GM21576 (cell line): ENCODE measurements at regions not wholly inside any gene's neighbourhood (a gene's known extent, or its start where the extent isn't known, plus 50 kb on each side); places are given as distances from the start of the nearest gene placed in this dataset.

ENCODE experiments used
- ATAC-seq: cut with Tn5 transposase; IDR thresholded peaks from one replicate; pipeline ENCODE4 v1.9.1; 2021; ENCODE audit warnings: mild to moderate bottlenecking, moderate library complexity; ENCODE audit not compliant: unreplicated experiment

GRCh38 chr21:27265949-27266348, 299.1 kb upstream of the ADAMTS5 start:
- no peak for ATAC-seq

DNA sequence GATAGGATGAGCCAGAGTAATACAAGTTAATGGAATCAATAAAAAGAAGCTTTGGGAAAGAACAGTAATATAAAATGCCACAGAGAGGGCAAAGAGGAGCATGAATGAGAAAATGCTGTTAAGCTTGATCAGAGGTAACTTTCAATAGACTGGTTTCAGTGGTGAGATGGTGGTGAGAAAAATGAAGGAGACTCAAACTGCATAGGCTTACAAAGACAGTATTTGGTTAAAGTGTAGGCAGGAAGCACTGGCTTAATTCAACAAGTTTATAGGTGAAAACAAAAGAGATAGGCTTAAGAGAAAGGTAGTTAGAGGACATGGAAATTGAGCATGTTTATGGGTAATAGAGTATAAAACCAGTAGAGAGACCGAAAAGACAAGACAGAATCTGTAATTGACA, 298.6 kb upstream of the ADAMTS5 start:
- ATAC-seq: no peak

- ATAC-seq: no peak
Observed at GRCh38 chr21:27261676-27262075, 294.8 kb upstream of the ADAMTS5 start.

GRCh38 chr21:27260728-27261127, 293.8 kb upstream of the ADAMTS5 start:
- ATAC-seq: no peak

DNA sequence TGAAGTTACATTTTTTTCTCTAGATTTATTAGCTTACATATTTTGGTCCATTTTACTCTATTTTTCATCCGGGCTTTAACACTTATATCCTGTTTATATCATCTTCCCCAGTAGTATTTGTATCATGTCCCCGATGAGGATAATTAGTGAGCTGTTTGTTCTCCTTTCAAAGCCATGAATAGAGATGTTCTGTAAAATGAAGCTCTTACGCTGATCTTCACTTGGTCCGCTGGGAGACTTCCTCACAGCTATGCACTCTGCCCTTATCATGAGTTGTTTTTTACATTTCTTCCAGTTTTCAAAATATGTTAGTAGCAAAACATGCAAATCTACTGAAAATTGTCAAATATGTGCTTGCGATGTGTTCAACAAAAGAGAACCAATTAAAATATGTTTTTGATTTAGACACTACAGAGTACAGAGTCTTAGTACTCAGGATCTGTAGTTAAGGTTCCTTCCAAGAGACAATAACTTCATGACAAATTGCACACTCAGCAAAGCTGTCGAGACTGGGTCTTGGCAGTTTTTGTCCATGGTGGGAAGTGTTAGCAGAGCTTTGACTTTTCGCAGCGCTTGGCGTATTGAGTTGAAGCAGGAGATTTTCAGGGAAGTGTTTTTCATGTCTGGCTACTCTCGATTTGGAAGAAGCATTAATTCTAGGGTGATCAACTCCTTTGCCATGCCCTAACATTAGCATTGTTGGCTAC, 292.0 kb upstream of the ADAMTS5 start:
- no peak for ATAC-seq

DNA sequence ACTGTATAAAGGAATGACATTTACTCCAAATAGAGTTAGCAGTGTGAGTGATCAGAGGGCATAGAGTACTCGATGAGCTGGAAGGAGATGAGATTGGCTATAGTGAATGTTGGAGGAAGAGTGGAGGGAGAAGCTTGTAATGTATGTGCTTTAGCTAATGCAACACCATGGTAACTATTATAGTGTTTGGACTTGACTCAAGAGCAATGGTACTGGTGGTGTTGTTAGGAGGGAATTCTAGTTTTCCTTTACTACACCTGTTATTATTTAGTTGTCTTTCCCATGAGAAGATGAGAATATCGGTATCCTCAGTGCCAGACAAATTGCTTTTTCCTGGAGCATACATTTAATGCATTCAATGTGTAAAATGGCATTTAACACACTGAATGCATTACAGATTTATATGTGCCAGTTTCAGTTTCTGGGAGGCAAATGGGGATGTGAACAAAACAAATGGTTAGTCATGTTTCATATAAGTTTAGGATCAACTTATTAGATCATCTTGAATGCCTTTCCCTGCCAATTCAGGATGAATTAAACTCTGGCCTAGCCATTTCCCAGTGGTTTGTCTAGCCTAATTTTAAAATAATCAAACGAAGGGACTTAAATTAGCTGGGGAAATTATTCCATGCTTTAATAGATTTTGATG, 291.1 kb upstream of the ADAMTS5 start:
- no peak for ATAC-seq

GRCh38 chr21:27257226-27257625, 290.3 kb upstream of the ADAMTS5 start:
- ATAC-seq: no peak

DNA sequence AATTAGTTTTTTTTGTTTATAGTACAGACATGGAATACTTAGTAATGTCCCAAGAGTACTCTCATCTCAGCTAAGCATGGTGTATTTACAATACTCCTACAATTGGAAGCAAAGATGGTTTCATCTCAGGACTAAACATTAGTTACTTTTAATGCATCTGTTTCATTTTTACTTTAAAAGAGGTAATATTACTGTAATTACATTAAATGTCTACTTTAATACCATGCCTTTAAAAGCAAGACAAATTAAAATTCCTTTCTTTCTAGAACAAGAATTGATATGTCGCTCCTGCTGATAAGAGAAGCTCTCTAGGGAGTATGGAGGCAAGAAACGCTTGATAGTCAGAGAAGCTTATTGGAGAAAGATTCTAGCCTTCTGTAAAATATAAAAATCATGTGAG, 284.9 kb upstream of the ADAMTS5 start:
- no peak for ATAC-seq

GRCh38 chr21:27250366-27250765, 283.5 kb upstream of the ADAMTS5 start:
- no peak for ATAC-seq

- ATAC-seq: no peak
Observed at GRCh38 chr21:27248814-27249213, 281.9 kb upstream of the ADAMTS5 start.

GRCh38 chr21:27246741-27247140, 279.9 kb upstream of the ADAMTS5 start:
- ATAC-seq: no peak

- ATAC-seq: no peak
Observed at GRCh38 chr21:27244776-27245175, 277.9 kb upstream of the ADAMTS5 start.

DNA sequence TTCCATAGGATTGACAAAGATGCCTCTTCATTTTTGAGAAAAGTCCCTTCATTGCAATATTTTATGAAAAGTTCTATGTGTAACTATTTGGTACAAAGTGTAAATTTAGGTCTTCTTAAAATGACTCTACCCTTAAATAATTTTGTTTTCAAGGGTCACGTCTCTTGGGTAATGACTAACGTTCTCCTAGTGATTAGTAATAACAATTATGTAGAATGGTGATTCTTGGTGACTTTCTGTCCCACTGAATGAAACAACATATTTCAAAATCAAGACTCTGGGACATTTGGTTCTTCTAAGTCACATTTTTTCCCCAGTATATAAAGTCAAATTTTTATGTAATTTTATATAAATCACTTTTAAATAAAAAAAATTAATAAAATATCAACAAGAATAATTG, 277.5 kb upstream of the ADAMTS5 start:
- no peak for ATAC-seq

GRCh38 chr21:27240839-27241238, 274.0 kb upstream of the ADAMTS5 start:
- no peak for ATAC-seq

- no peak for ATAC-seq
Observed at GRCh38 chr21:27233514-27234115, 266.7 kb upstream of the ADAMTS5 start.

GRCh38 chr21:27225940-27226339, 259.1 kb upstream of the ADAMTS5 start:
- no peak for ATAC-seq

DNA sequence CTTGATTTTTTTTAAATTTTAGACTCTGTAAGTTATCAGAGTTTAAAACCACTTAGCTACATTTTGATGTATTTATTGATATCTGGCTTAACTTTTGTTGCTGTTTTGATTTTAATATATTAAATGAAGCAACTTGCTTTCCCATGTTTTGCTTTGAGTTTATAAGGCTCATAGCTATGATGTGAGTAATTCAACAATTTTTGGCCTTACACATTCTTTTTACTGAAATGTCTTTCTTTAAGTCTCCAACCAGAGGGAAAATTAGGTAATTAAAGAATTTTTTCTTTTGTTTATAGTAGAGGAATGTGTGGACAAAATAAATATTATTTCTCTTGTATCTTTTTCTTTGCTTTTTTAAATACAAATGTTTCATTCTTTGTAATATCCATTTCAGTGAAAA, 258.3 kb upstream of the ADAMTS5 start:
- ATAC-seq: no peak

DNA sequence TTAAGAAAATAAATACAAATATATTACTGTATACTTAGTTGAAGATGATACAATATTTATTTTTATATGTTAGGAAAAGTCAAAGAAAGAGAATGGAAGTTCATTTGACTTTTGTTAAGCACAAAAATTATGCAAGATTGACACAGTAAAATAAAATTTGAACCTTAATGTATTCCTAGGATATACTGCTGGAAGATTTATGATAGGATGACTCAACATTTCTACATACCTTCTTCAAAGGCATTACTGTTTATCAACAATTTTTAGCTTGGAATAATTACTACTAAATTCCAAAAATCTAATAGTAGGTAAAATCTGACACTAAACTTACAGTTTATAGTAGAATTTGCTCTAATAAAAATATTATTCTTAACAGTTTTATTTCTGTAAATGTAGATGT, 257.3 kb upstream of the ADAMTS5 start:
- ATAC-seq: no peak

GRCh38 chr21:27221077-27221476, 254.2 kb upstream of the ADAMTS5 start:
- no peak for ATAC-seq

- ATAC-seq: no peak
Observed at GRCh38 chr21:27220416-27220815, 253.5 kb upstream of the ADAMTS5 start.

DNA sequence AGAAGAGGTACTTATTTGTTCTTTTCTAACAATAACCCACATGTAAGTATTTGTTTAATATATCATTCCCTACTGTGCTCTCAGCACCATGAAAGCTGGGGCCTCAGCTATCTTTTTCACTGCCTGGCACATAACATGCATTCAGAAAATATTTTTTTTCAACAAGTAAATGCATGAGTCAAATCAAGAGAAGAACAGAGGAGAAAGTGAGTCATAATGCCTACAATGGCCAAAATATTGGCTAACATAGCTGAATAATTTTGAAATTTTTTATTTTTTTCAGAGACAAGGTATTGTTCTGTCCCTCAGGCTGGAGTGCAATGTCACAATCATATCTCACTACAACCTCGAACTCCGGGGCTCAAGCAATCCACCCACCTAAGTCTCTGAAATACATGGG, 252.2 kb upstream of the ADAMTS5 start:
- no peak for ATAC-seq

- ATAC-seq: no peak
Observed at GRCh38 chr21:27213303-27213702, 246.4 kb upstream of the ADAMTS5 start.
